HepG2 (cell line): ENCODE measurements at regions not wholly inside any gene's neighbourhood (a gene's known extent, or its start where the extent isn't known, plus 50 kb on each side); places are given as distances from the start of the nearest gene placed in this dataset.

Source experiments
- ATAC-seq: fragments of 200-7000 bp; cut with Tn5 transposase; 3 replicates; pipeline ENCODE4 v1.9.1; 2020; ENCODE audit warnings: mild to moderate bottlenecking, moderate library complexity
- BruUV-seq: library from RNA; stranded (reverse); fragments of 400-500 nt; replicated peaks from 2 replicates; lab custom pipeline; 2021; lab: Mats Ljungman, UMichigan
- CTCF ChIA-PET: fragments of 300-600 bp; formaldehyde crosslinking; extraction: SDS; loops from one replicate; lab custom pipeline; 2021; ENCODE audit warnings: low total read pairs, inconsistent platforms, low intra/inter-chr PET ratio; lab: Yijun Ruan, JAX
- POLR2A ChIA-PET: fragments of 350-600 bp; sonication (Branson Sonifier 250); formaldehyde crosslinking; loops from one replicate; lab custom pipeline; 2020; ENCODE audit warnings: antibody characterized with exemption, inconsistent platforms; lab: Yijun Ruan, JAX
- DNase-seq: peaks from one replicate; pipeline ENCODE4 v3.0.0-alpha.2; 2015; ENCODE audit warnings: low spot score
- FAIRE-seq: peaks from 3 replicates; lab custom pipeline; 2011; peaks lifted over from hg19 to GRCh38; lab: Jason Lieb, UNC
- H2AFZ ChIP-seq: one replicate; pipeline ENCODE4 v1.6.1; 2011; ENCODE audit warnings: low read length, inconsistent platforms
- H3K27ac ChIP-seq: fragments of 300-600 bp; 3 replicates; pipeline ENCODE4 v1.8.0; 2011; ENCODE audit warnings: mixed run types, mild to moderate bottlenecking, mixed read lengths, low read length, inconsistent platforms; ENCODE audit not compliant: insufficient read depth; ENCODE audit errors: extremely low read length
- H3K27me3 ChIP-seq, 2 experiments: fragments of 200-600 bp in 1 of 2; 2 replicates in 1 of 2; 3 replicates in 1 of 2; pipeline versions ENCODE4 v1.6.0 to v1.8.0; 2011; ENCODE audit warnings: low read length in 2 of 2, mild to moderate bottlenecking in 2 of 2, moderate library complexity in 2 of 2, inconsistent platforms in 1 of 2; ENCODE audit not compliant: insufficient read depth in 2 of 2, control insufficient read depth in 1 of 2
- H3K36me3 ChIP-seq, 2 experiments: fragments of 200-600 bp in 1 of 2; replicated peaks in 1 of 2; 2 replicates in 1 of 2; 3 replicates in 1 of 2; pipeline versions ENCODE4 v1.5.1 to v1.8.0; 2011; ENCODE audit warnings: low read length in 2 of 2, inconsistent platforms in 1 of 2; ENCODE audit not compliant: insufficient read depth in 2 of 2, control insufficient read depth in 1 of 2
- H3K4me1 ChIP-seq: 2 replicates; pipeline ENCODE4 v1.5.1; 2012; ENCODE audit warnings: low read length, inconsistent platforms; ENCODE audit not compliant: insufficient read depth
- H3K4me2 ChIP-seq: 2 replicates; pipeline ENCODE4 v1.6.0; 2011; ENCODE audit warnings: low read depth, low read length, inconsistent platforms
- H3K4me3 ChIP-seq, 3 experiments: fragments of 200-600 bp in 1 of 3; sonication (generic), shearing (Covaris generic) in 1 of 3; replicated peaks in 1 of 3; 2 replicates each; pipeline ENCODE4 v1.5.1; 2011 to 2016; ENCODE audit warnings: low read length in 3 of 3, inconsistent platforms in 2 of 3, low read depth in 2 of 3, mild to moderate bottlenecking in 2 of 3, control low read depth in 1 of 3, mixed read lengths in 1 of 3; ENCODE audit not compliant: insufficient read depth in 1 of 3
- H3K79me2 ChIP-seq: one replicate; pipeline ENCODE4 v1.6.1; 2011; ENCODE audit warnings: low read length, inconsistent platforms; ENCODE audit not compliant: insufficient read depth
- H3K9ac ChIP-seq: 2 replicates; pipeline ENCODE4 v1.6.0; 2011; ENCODE audit warnings: mild to moderate bottlenecking, low read depth, low read length, inconsistent platforms; ENCODE audit not compliant: insufficient read depth
- H3K9me3 ChIP-seq: 2 replicates; pipeline ENCODE4 v1.5.1; 2012; ENCODE audit warnings: mild to moderate bottlenecking, low read length
- H4K20me1 ChIP-seq: 2 replicates; pipeline ENCODE4 v1.6.0; 2011; ENCODE audit warnings: inconsistent platforms, mild to moderate bottlenecking, low read length, moderate library complexity; ENCODE audit not compliant: insufficient read depth
- ATF1 ChIP-seq: IDR thresholded peaks from 2 replicates; pipeline ENCODE4 v1.6.1; 2016; ENCODE audit warnings: mild to moderate bottlenecking, control low read depth
- CEBPB ChIP-seq: IDR thresholded peaks from 2 replicates; pipeline ENCODE4 v1.6.1; 2011; ENCODE audit warnings: low read depth, low read length, improper control_type of control experiment, borderline replicate concordance
- GATAD1 ChIP-seq: IDR thresholded peaks from 2 replicates; pipeline ENCODE4 v1.6.1; 2016; ENCODE audit warnings: missing genetic modification reagents, missing compliant biosample characterization
- GFI1 ChIP-seq: sonication (generic); formaldehyde crosslinking; IDR thresholded peaks from 2 replicates; pipeline ENCODE4 v1.5.0; 2020; ENCODE audit warnings: missing genetic modification reagents, mild to moderate bottlenecking, borderline replicate concordance
- HCFC1 ChIP-seq: fragments of 150-350 bp; IDR thresholded peaks from 2 replicates; pipeline ENCODE4 v1.6.1; 2014; ENCODE audit warnings: low read depth, low read length
- HMGA1 ChIP-seq: sonication (generic); formaldehyde crosslinking; conservative IDR thresholded peaks from 2 replicates; pipeline ENCODE4 v1.4.0; 2020; ENCODE audit warnings: missing genetic modification reagents
- NAIF1 ChIP-seq: sonication (generic); formaldehyde crosslinking; IDR thresholded peaks from 2 replicates; pipeline ENCODE4 v1.5.0; 2020; ENCODE audit warnings: mild to moderate bottlenecking, missing genetic modification reagents, borderline replicate concordance
- NFYB ChIP-seq: sonication (generic); formaldehyde crosslinking; IDR thresholded peaks from 2 replicates; pipeline ENCODE4 v1.4.0; 2020; ENCODE audit warnings: missing genetic modification reagents
- SALL2 ChIP-seq: sonication (generic); formaldehyde crosslinking; IDR thresholded peaks from 2 replicates; pipeline ENCODE4 v1.8.1; 2023; ENCODE audit warnings: mild to moderate bottlenecking, missing genetic modification reagents, inconsistent platforms
- SAP130 ChIP-seq: IDR thresholded peaks from 2 replicates; pipeline ENCODE4 v1.6.1; 2016; ENCODE audit warnings: low read depth
- SNAPC2 ChIP-seq: sonication (generic); formaldehyde crosslinking; IDR thresholded peaks from 2 replicates; pipeline ENCODE4 v1.8.1; 2022; ENCODE audit warnings: mild to moderate bottlenecking, missing genetic modification reagents
- SNAPC5 ChIP-seq: sonication (generic); formaldehyde crosslinking; IDR thresholded peaks from 2 replicates; pipeline ENCODE4 v1.8.1; 2023; ENCODE audit warnings: mild to moderate bottlenecking, missing genetic modification reagents, borderline replicate concordance
- STAG1 ChIP-seq: sonication (generic); formaldehyde crosslinking; IDR thresholded peaks from 2 replicates; pipeline ENCODE4 v1.4.0; 2020; ENCODE audit warnings: missing genetic modification reagents
- TFE3 ChIP-seq: IDR thresholded peaks from 2 replicates; pipeline ENCODE4 v1.6.1; 2016
- TIGD3 ChIP-seq: sonication (generic); formaldehyde crosslinking; IDR thresholded peaks from 2 replicates; pipeline ENCODE4 v1.5.1; 2020; ENCODE audit warnings: mild to moderate bottlenecking, missing genetic modification reagents, borderline replicate concordance
- ZNF12 ChIP-seq: sonication (generic); formaldehyde crosslinking; IDR thresholded peaks from 2 replicates; pipeline ENCODE4 v1.5.0; 2020; ENCODE audit warnings: missing genetic modification reagents
- ZNF274 ChIP-seq: sonication (generic); formaldehyde crosslinking; IDR thresholded peaks from 2 replicates; pipeline ENCODE4 v1.5.1; 2020; ENCODE audit warnings: mild to moderate bottlenecking, missing genetic modification reagents
- ZNF329 ChIP-seq: sonication (generic); formaldehyde crosslinking; IDR thresholded peaks from 2 replicates; pipeline ENCODE4 v1.9.0; 2021; ENCODE audit warnings: low read depth, mild to moderate bottlenecking, missing genetic modification reagents
- ZNF547 ChIP-seq: sonication (generic); formaldehyde crosslinking; IDR thresholded peaks from 2 replicates; pipeline ENCODE4 v1.5.1; 2020; ENCODE audit warnings: mild to moderate bottlenecking, missing genetic modification reagents
- ZNF691 ChIP-seq: sonication (generic); formaldehyde crosslinking; IDR thresholded peaks from 2 replicates; pipeline ENCODE4 v1.4.0; 2020; ENCODE audit warnings: missing genetic modification reagents, low read depth, mild to moderate bottlenecking, borderline replicate concordance
- WGBS: methylation state at CpG from one replicate; pipeline ENCODE4 v1.1.6; 2017; ENCODE audit warnings: low lambda C conversion rate; 5-methylcytosine and 5-hydroxymethylcytosine counted together
- in situ Hi-C: cut with HindIII; loops from 2 replicates; pipeline ENCODE4 v1.10.0; 2017; ENCODE audit warnings: low pct_unique_long_range_greater_than_20kb; ENCODE audit not compliant: extremely low pct_ligation_motif_present
- intact Hi-C: fragments of 100-400 bp; cut with micrococcal nuclease; formaldehyde crosslinking; loops from one replicate; pipeline ENCODE4 v1.10.0; 2022; ENCODE audit not compliant: unreplicated experiment

- intact Hi-C loops (no loop called here), in situ Hi-C loops (no loop called here)
- no peaks in the 10 kb centered on the region for H3K27me3 ChIP-seq
- DNase-seq (no peak), FAIRE-seq (no peak), ATAC-seq (no peak)
- no peak overlapping the region for H3K9ac ChIP-seq
- POLR2A ChIA-PET = no interaction called here
- BruUV-seq = no TSS peak
- no peaks in the 10 kb centered on the region for H3K9me3 ChIP-seq
- no peaks in the 10 kb centered on the region for H3K4me1 ChIP-seq
- no peaks in the 10 kb centered on the region for H3K79me2 ChIP-seq
- H3K36me3 ChIP-seq = no peaks in the 10 kb centered on the region
- CTCF ChIA-PET = no interaction called here
- TF ChIP-seq SALL2 = no peak
- TF ChIP-seq ZNF12 = no peak
- no peak for TF ChIP-seq STAG1
- no peak for TF ChIP-seq ZNF547 (CRISPR knock-in tag)
- no peak for TF ChIP-seq SAP130 (CRISPR knock-in tag)
- TF ChIP-seq GATAD1 = no peak
- TF ChIP-seq HCFC1 = no peak
- no peak for TF ChIP-seq GFI1 (CRISPR knock-in tag)
- no peak for TF ChIP-seq TFE3
- TF ChIP-seq HMGA1 = no peak
- TF ChIP-seq SNAPC2 (CRISPR knock-in tag) = no peak
- no peak for TF ChIP-seq NAIF1 (CRISPR knock-in tag)
- TF ChIP-seq ZNF274 (CRISPR knock-in tag) = no peak
- TF ChIP-seq ZNF691 = no peak
- TF ChIP-seq NFYB (CRISPR knock-in tag) = no peak
- no peak for TF ChIP-seq TIGD3 (CRISPR knock-in tag)
- TF ChIP-seq CEBPB = no peak
- TF ChIP-seq ATF1 (CRISPR knock-in tag) = no peak
- no peak for TF ChIP-seq SNAPC5 (CRISPR knock-in tag)
- no peak for TF ChIP-seq ZNF329 (CRISPR knock-in tag)
- H3K4me3 ChIP-seq = no peak overlapping the region
- no peak overlapping the region for H2AFZ ChIP-seq
- H3K27ac ChIP-seq = no peak overlapping the region
- WGBS = 50% methylated on average over 2 of the region's 2 CpGs
- H3K4me2 ChIP-seq = no peak overlapping the region
- H4K20me1 ChIP-seq = no peaks in the 10 kb centered on the region
Observed at GRCh38 chr6:81475646-81476045, 276.8 kb downstream of the TENT5A start.
